ENCODE measurements at regions not wholly inside any gene's neighbourhood (a gene's known extent, or its start where the extent isn't known, plus 50 kb on each side); places are given as distances from the start of the nearest gene placed in this dataset.

DNA sequence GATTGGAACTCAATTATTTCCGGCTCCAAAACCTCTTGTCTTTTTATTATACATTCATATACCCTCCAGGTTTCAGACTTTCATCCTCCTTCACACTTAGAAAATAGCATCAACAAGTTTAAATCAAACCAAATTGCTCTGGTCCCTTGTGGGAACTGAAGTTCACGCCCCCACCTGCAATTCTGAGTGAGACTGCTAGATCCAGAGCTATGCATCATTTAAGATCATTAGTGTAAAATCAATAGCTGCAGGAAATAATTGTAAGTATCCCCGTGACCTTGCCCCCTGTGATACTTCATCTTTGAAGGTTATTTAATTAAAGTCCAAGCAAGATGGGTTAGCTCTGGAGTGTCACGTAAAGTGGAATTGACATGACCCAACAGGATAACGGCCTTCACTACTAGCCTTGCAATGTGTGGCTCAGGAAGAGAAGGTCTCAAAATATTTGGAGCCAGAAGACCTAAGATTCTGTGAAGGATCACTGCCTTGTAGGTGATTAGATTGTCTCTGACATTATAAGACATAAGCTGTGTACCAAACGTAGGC lies 742.2 kb upstream of the LRRC4C start:
- TF ChIP-seq RAD21 (IDR thresholded peaks at IDR 0.05; ENCODE audit: low read depth): no peak
- no peak for TF ChIP-seq CEBPB (IDR thresholded peaks at IDR 0.05)
- no peak for TF ChIP-seq TAF1 (IDR thresholded peaks at IDR 0.05; ENCODE audit: low read depth)
